Osteoblast (primary cell): ENCODE measurements at regions not wholly inside any gene's neighbourhood (a gene's known extent, or its start where the extent isn't known, plus 50 kb on each side); places are given as distances from the start of the nearest gene placed in this dataset.

ENCODE experiments used
- DNase-seq: peaks from one replicate; pipeline ENCODE4 v3.0.0; 2011; ENCODE audit warnings: low spot score, mixed read lengths; ENCODE audit not compliant: insufficient read length; ENCODE audit errors: missing footprints
- H2AFZ ChIP-seq: 2 replicates; pipeline ENCODE4 v1.6.0; 2011; ENCODE audit warnings: mild to moderate bottlenecking, low read length
- H3K27ac ChIP-seq: 2 replicates; pipeline ENCODE4 v1.5.1; 2011; ENCODE audit warnings: mild to moderate bottlenecking, low read depth, low read length, moderate library complexity
- H3K27me3 ChIP-seq: 2 replicates; pipeline ENCODE4 v1.6.0; 2012; ENCODE audit warnings: mild to moderate bottlenecking, control low read depth, inconsistent platforms, low read length, moderate library complexity; ENCODE audit not compliant: insufficient read depth
- H3K36me3 ChIP-seq: 2 replicates; pipeline ENCODE4 v1.5.1; 2011; ENCODE audit warnings: mild to moderate bottlenecking, low read length, control low read depth, moderate library complexity; ENCODE audit not compliant: insufficient read depth
- H3K4me1 ChIP-seq: 2 replicates; pipeline ENCODE4 v1.5.1; 2011; ENCODE audit warnings: mild to moderate bottlenecking, low read length, control low read depth, moderate library complexity; ENCODE audit not compliant: insufficient read depth
- H3K4me2 ChIP-seq: 2 replicates; pipeline ENCODE4 v1.6.0; 2011; ENCODE audit warnings: mild to moderate bottlenecking, low read length; ENCODE audit not compliant: insufficient read depth
- H3K4me3 ChIP-seq: fragments of 200-600 bp; sonication (generic); 3 replicates; pipeline ENCODE4 v1.5.1; 2012; ENCODE audit warnings: mild to moderate bottlenecking, low read length, inconsistent platforms; ENCODE audit not compliant: insufficient read depth
- H3K79me2 ChIP-seq: 2 replicates; pipeline ENCODE4 v1.6.0; 2012; ENCODE audit warnings: mild to moderate bottlenecking, low read length, control low read depth, inconsistent platforms; ENCODE audit not compliant: insufficient read depth
- H3K9me3 ChIP-seq: 2 replicates; pipeline ENCODE4 v1.5.1; 2011; ENCODE audit warnings: low read depth, low read length, control low read depth
- H4K20me1 ChIP-seq: 2 replicates; pipeline ENCODE4 v1.6.0; 2012; ENCODE audit warnings: mild to moderate bottlenecking, low read length, control low read depth; ENCODE audit not compliant: insufficient read depth
- TF ChIP-seq, protein P1 (sequence below): IDR thresholded peaks from 2 replicates; pipeline ENCODE4 v1.5.1; 2011; ENCODE audit warnings: mild to moderate bottlenecking, low read depth, low read length, moderate library complexity; ENCODE audit errors: extremely low read depth

DNA sequence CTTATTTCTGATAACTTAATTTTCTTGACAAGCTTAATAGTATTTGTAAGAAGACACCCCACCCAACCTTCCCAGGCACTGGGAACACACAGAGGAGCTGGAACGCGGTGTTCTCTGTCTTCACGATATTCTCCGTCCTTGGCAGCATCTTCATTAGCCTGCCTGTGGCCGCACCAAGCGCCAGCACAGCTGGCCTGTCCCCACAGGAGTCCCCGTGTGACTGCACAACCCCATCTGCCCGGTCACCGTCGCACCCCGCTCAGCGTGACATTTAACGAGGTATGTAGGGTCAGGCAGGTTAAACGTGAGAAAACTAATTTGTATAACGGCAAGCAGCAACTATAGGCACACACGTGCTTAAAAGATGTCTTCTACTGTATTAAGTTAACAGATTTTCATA lies 293.3 kb downstream of the BRD1 start:
- Histone ChIP-seq H3K4me3 (no peak overlapping the region), H3K79me2 (no peaks in the 10 kb centered on the region), H3K27me3 (no peaks in the 10 kb centered on the region), H3K4me2 (no peak overlapping the region), H3K27ac (no peak overlapping the region), H4K20me1 (no peaks in the 10 kb centered on the region), H3K9me3 (no peaks in the 10 kb centered on the region), H3K4me1 (no peaks in the 10 kb centered on the region), H3K36me3 (no peaks in the 10 kb centered on the region), H2AFZ (no peak overlapping the region)
- TF ChIP-seq, protein P1, sequence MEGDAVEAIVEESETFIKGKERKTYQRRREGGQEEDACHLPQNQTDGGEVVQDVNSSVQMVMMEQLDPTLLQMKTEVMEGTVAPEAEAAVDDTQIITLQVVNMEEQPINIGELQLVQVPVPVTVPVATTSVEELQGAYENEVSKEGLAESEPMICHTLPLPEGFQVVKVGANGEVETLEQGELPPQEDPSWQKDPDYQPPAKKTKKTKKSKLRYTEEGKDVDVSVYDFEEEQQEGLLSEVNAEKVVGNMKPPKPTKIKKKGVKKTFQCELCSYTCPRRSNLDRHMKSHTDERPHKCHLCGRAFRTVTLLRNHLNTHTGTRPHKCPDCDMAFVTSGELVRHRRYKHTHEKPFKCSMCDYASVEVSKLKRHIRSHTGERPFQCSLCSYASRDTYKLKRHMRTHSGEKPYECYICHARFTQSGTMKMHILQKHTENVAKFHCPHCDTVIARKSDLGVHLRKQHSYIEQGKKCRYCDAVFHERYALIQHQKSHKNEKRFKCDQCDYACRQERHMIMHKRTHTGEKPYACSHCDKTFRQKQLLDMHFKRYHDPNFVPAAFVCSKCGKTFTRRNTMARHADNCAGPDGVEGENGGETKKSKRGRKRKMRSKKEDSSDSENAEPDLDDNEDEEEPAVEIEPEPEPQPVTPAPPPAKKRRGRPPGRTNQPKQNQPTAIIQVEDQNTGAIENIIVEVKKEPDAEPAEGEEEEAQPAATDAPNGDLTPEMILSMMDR, result no peak
- DNase-seq, result no peak

DNA sequence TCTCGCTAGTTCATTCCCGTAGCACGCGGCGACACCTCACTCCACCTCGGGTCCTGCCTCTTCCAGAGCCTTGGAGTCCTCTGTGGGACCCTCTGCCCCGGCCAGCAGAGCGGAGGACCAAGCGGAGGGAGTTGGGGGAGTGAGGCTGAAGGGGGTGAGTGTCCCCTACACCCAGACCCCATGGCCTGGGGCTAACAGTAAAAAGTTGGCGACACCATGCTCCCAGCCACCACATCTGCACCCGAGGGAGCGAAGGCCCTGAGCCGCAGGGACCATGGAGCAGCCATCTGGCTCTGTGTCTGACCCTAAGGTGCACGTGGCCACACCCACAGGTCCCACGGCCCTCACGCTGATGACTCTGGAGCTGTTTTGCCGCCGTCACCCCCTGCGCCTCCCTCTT lies 293.8 kb downstream of the BRD1 start:
- Histone ChIP-seq H3K4me1 (no peaks in the 10 kb centered on the region), H3K4me2 (no peak overlapping the region), H2AFZ (no peak overlapping the region), H3K9me3 (no peaks in the 10 kb centered on the region), H3K27me3 (no peaks in the 10 kb centered on the region), H4K20me1 (no peaks in the 10 kb centered on the region), H3K27ac (no peak overlapping the region), H3K36me3 (no peaks in the 10 kb centered on the region), H3K4me3 (no peak overlapping the region), H3K79me2 (no peaks in the 10 kb centered on the region)
- TF ChIP-seq, protein P1, result no peak
- peak; percentile 55 for DNase-seq

DNA sequence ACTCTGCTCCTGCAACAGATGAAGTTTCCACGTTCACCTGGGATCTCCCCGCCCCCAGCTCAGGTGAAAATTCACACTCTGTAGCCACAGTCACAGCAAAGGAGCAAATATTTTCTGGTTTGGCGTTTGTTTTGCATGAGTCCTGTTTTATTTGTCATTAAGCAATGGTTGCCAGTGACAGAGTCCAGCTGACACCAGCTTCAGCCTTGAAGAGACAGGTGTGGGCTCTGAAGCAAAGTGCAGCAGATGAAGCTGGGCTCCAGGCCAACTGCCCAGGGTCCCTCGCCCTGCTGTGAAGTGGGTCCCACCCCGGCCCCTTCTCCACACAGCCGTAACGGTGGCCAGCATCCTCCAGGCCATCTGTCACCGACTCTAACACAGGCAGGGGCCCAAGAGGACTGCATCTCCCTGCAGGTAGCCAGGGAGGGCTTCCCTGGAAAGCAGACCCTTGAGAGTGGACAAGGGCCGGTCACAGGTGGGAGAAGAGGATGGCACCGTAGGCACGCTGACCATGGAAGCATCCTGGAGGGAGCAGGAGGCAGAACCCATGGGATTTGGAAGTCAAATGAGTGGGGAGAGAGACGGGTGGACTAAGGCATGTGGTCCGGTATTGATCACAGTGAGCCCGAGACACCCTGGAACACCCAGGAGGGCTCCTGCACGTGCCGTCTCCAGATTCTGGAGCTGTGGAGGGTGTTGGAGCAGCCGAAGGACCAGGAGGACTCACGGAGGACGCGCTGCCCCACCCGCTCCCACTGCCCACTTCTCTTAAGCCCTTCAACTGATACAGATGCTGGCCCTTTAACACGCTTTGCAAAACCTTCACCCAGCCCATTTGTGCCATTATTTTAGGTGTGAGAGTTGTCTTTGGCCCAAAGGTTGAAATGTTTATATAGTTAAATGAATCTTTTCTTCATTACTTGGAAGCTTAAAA lies 294.5 kb downstream of the BRD1 start:
- Histone ChIP-seq H3K9me3 (no peaks in the 10 kb centered on the region), H4K20me1 (no peaks in the 10 kb centered on the region), H3K4me3 (no peak overlapping the region), H3K4me1 (no peaks in the 10 kb centered on the region), H3K4me2 (no peak overlapping the region), H3K27ac (no peak overlapping the region), H3K36me3 (no peaks in the 10 kb centered on the region), H3K79me2 (no peaks in the 10 kb centered on the region), H2AFZ (no peak overlapping the region), H3K27me3 (no peaks in the 10 kb centered on the region)
- DNase-seq, result peak; percentile 62
- TF ChIP-seq, protein P1, result no peak

DNA sequence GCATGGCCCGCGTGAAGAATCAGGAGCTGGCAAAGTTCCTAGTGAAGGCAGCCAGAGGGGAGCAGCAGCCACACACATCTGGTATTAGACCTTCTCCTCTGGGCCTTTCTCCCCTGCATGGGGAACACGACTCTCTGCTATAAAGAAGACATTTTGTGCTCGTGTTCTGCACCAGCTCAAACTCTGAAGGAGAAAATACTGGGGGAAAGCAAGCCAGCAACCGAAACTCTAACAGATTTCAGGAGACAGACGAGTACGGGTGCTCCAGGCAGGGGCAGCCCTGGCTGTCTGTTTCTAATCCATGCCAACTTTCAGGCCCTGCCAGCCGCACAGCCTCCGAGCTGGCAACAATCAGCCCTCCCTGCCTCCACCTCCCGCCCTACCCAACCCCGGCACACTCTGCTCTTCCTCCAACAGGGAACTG lies 296.3 kb downstream of the BRD1 start:
- Histone ChIP-seq H3K27me3 (no peaks in the 10 kb centered on the region), H3K79me2 (no peaks in the 10 kb centered on the region), H3K4me1 (no peaks in the 10 kb centered on the region), H3K4me2 (no peak overlapping the region), H3K9me3 (no peaks in the 10 kb centered on the region), H3K4me3 (no peak overlapping the region), H4K20me1 (no peaks in the 10 kb centered on the region), H3K27ac (no peak overlapping the region), H3K36me3 (no peaks in the 10 kb centered on the region), H2AFZ (no peak overlapping the region)
- TF ChIP-seq, protein P1, result no peak
- peak; percentile 43 for DNase-seq
